ENCODE measurements at regions not wholly inside any gene's neighbourhood (a gene's known extent, or its start where the extent isn't known, plus 50 kb on each side); places are given as distances from the start of the nearest gene placed in this dataset.

GRCh38 chrX:124940531-124940930, 379.1 kb upstream of the TEX13C start:
- H3K27ac ChIP-seq (ENCODE audit: low read depth, low read length), result no peak overlapping the region
- no peak overlapping the region for H3K4me3 ChIP-seq (ENCODE audit: low read depth in 1 of 2, low read length in 2 of 2)
- no peak overlapping the region for H3K9ac ChIP-seq (ENCODE audit: low read depth in 1 of 2, low read length in 2 of 2)
- no peaks in the 10 kb centered on the region for H3K4me1 ChIP-seq (ENCODE audit: control insufficient read depth in 1 of 2, insufficient read depth in 2 of 2, low read length in 2 of 2)
- H3K9me3 ChIP-seq (ENCODE audit: control insufficient read depth in 1 of 2, low read length in 2 of 2), result no peaks in the 10 kb centered on the region
- no peaks in the 10 kb centered on the region for H3K27me3 ChIP-seq (ENCODE audit: control insufficient read depth in 1 of 2, insufficient read depth in 2 of 2, low read length in 2 of 2)
- H3K36me3 ChIP-seq (ENCODE audit: control insufficient read depth in 1 of 2, insufficient read depth in 2 of 2, low read length in 2 of 2), result no peaks in the 10 kb centered on the region

GRCh38 chrX:124954402-124954801, 365.3 kb upstream of the TEX13C start:
- Histone ChIP-seq H3K4me1 (ENCODE audit: control insufficient read depth in 1 of 2, insufficient read depth in 2 of 2, low read length in 2 of 2) (no peaks in the 10 kb centered on the region), H3K4me3 (ENCODE audit: low read depth in 1 of 2, low read length in 2 of 2) (no peak overlapping the region), H3K9me3 (ENCODE audit: control insufficient read depth in 1 of 2, low read length in 2 of 2) (no peaks in the 10 kb centered on the region), H3K9ac (ENCODE audit: low read depth in 1 of 2, low read length in 2 of 2) (no peak overlapping the region), H3K27ac (ENCODE audit: low read depth, low read length) (no peak overlapping the region), H3K36me3 (ENCODE audit: control insufficient read depth in 1 of 2, insufficient read depth in 2 of 2, low read length in 2 of 2) (no peaks in the 10 kb centered on the region), H3K27me3 (ENCODE audit: control insufficient read depth in 1 of 2, insufficient read depth in 2 of 2, low read length in 2 of 2) (no peaks in the 10 kb centered on the region)

GRCh38 chrX:124960454-124960853, 359.2 kb upstream of the TEX13C start:
- Histone ChIP-seq H3K36me3 (ENCODE audit: control insufficient read depth in 1 of 2, insufficient read depth in 2 of 2, low read length in 2 of 2) (no peaks in the 10 kb centered on the region), H3K9me3 (ENCODE audit: control insufficient read depth in 1 of 2, low read length in 2 of 2) (no peaks in the 10 kb centered on the region)

GRCh38 chrX:124963717-124964116, 356.0 kb upstream of the TEX13C start, which contains the start of gene TENM1:
TSS of gene TENM1 (minus strand) at chrX:124963817.
- H3K27me3 ChIP-seq (ENCODE audit: control insufficient read depth in 1 of 2, insufficient read depth in 2 of 2, low read length in 2 of 2), result no peaks in the 10 kb centered on the region
- H3K36me3 ChIP-seq (ENCODE audit: control insufficient read depth in 1 of 2, insufficient read depth in 2 of 2, low read length in 2 of 2), result no peaks in the 10 kb centered on the region
- H3K9ac ChIP-seq (ENCODE audit: low read depth in 1 of 2, low read length in 2 of 2), result no peak within 1 kb of the TSS
- no peak within 1 kb of the TSS for H3K27ac ChIP-seq (ENCODE audit: low read depth, low read length)
- no peaks in the 10 kb centered on the region for H3K9me3 ChIP-seq (ENCODE audit: control insufficient read depth in 1 of 2, low read length in 2 of 2)
- H3K4me1 ChIP-seq (ENCODE audit: control insufficient read depth in 1 of 2, insufficient read depth in 2 of 2, low read length in 2 of 2), result no peaks in the 10 kb centered on the region
- H3K4me3 ChIP-seq (ENCODE audit: low read depth in 1 of 2, low read length in 2 of 2), result no peak within 1 kb of the TSS

More at GRCh38 chrX:124960454-124960853, 359.2 kb upstream of the TEX13C start:
- Histone ChIP-seq H3K27me3 (ENCODE audit: control insufficient read depth in 1 of 2, insufficient read depth in 2 of 2, low read length in 2 of 2) (no peaks in the 10 kb centered on the region), H3K4me3 (ENCODE audit: low read depth in 1 of 2, low read length in 2 of 2) (no peak overlapping the region), H3K27ac (ENCODE audit: low read depth, low read length) (no peak overlapping the region), H3K4me1 (ENCODE audit: control insufficient read depth in 1 of 2, insufficient read depth in 2 of 2, low read length in 2 of 2) (no peaks in the 10 kb centered on the region), H3K9ac (ENCODE audit: low read depth in 1 of 2, low read length in 2 of 2) (no peak overlapping the region)

- Histone ChIP-seq H3K4me3 (ENCODE audit: low read depth in 1 of 2, low read length in 2 of 2) (no peak overlapping the region), H3K27ac (ENCODE audit: low read depth, low read length) (no peak overlapping the region), H3K4me1 (ENCODE audit: control insufficient read depth in 1 of 2, insufficient read depth in 2 of 2, low read length in 2 of 2) (no peaks in the 10 kb centered on the region), H3K36me3 (ENCODE audit: control insufficient read depth in 1 of 2, insufficient read depth in 2 of 2, low read length in 2 of 2) (no peaks in the 10 kb centered on the region), H3K9me3 (ENCODE audit: control insufficient read depth in 1 of 2, low read length in 2 of 2) (no peaks in the 10 kb centered on the region), H3K9ac (ENCODE audit: low read depth in 1 of 2, low read length in 2 of 2) (no peak overlapping the region), H3K27me3 (ENCODE audit: control insufficient read depth in 1 of 2, insufficient read depth in 2 of 2, low read length in 2 of 2) (no peaks in the 10 kb centered on the region)
Observed at GRCh38 chrX:124975456-124975855, 344.2 kb upstream of the TEX13C start.

GRCh38 chrX:124981420-124981819, 338.3 kb upstream of the TEX13C start:
- H3K4me1 ChIP-seq (ENCODE audit: control insufficient read depth in 1 of 2, insufficient read depth in 2 of 2, low read length in 2 of 2), result no peaks in the 10 kb centered on the region
- H3K4me3 ChIP-seq (ENCODE audit: low read depth in 1 of 2, low read length in 2 of 2), result no peak overlapping the region
- H3K9me3 ChIP-seq (ENCODE audit: control insufficient read depth in 1 of 2, low read length in 2 of 2), result no peaks in the 10 kb centered on the region
- no peaks in the 10 kb centered on the region for H3K36me3 ChIP-seq (ENCODE audit: control insufficient read depth in 1 of 2, insufficient read depth in 2 of 2, low read length in 2 of 2)
- H3K27me3 ChIP-seq (ENCODE audit: control insufficient read depth in 1 of 2, insufficient read depth in 2 of 2, low read length in 2 of 2), result no peaks in the 10 kb centered on the region
- H3K9ac ChIP-seq (ENCODE audit: low read depth in 1 of 2, low read length in 2 of 2), result no peak overlapping the region
- no peak overlapping the region for H3K27ac ChIP-seq (ENCODE audit: low read depth, low read length)

GRCh38 chrX:124984140-124984813, 335.4 kb upstream of the TEX13C start:
- H3K4me3 ChIP-seq (ENCODE audit: low read depth in 1 of 2, low read length in 2 of 2), result no peak overlapping the region
- H3K4me1 ChIP-seq (ENCODE audit: control insufficient read depth in 1 of 2, insufficient read depth in 2 of 2, low read length in 2 of 2), result no peaks in the 10 kb centered on the region
- H3K9ac ChIP-seq (ENCODE audit: low read depth in 1 of 2, low read length in 2 of 2), result no peak overlapping the region
- H3K36me3 ChIP-seq (ENCODE audit: control insufficient read depth in 1 of 2, insufficient read depth in 2 of 2, low read length in 2 of 2), result no peaks in the 10 kb centered on the region
- no peaks in the 10 kb centered on the region for H3K9me3 ChIP-seq (ENCODE audit: control insufficient read depth in 1 of 2, low read length in 2 of 2)
- H3K27me3 ChIP-seq (ENCODE audit: control insufficient read depth in 1 of 2, insufficient read depth in 2 of 2, low read length in 2 of 2), result no peaks in the 10 kb centered on the region
- H3K27ac ChIP-seq (ENCODE audit: low read depth, low read length), result no peak overlapping the region

- no peak overlapping the region for H3K27ac ChIP-seq (ENCODE audit: low read depth, low read length)
- no peaks in the 10 kb centered on the region for H3K9me3 ChIP-seq (ENCODE audit: control insufficient read depth in 1 of 2, low read length in 2 of 2)
- H3K4me1 ChIP-seq (ENCODE audit: control insufficient read depth in 1 of 2, insufficient read depth in 2 of 2, low read length in 2 of 2), result no peaks in the 10 kb centered on the region
- H3K4me3 ChIP-seq (ENCODE audit: low read depth in 1 of 2, low read length in 2 of 2), result no peak overlapping the region
- no peak overlapping the region for H3K9ac ChIP-seq (ENCODE audit: low read depth in 1 of 2, low read length in 2 of 2)
- no peaks in the 10 kb centered on the region for H3K36me3 ChIP-seq (ENCODE audit: control insufficient read depth in 1 of 2, insufficient read depth in 2 of 2, low read length in 2 of 2)
- H3K27me3 ChIP-seq (ENCODE audit: control insufficient read depth in 1 of 2, insufficient read depth in 2 of 2, low read length in 2 of 2), result no peaks in the 10 kb centered on the region
Observed at GRCh38 chrX:124986284-124986683, 333.4 kb upstream of the TEX13C start.

GRCh38 chrX:124993735-124994134, 325.9 kb upstream of the TEX13C start:
- no peaks in the 10 kb centered on the region for H3K36me3 ChIP-seq (ENCODE audit: control insufficient read depth in 1 of 2, insufficient read depth in 2 of 2, low read length in 2 of 2)
- H3K9me3 ChIP-seq (ENCODE audit: control insufficient read depth in 1 of 2, low read length in 2 of 2), result no peaks in the 10 kb centered on the region
- H3K4me1 ChIP-seq (ENCODE audit: control insufficient read depth in 1 of 2, insufficient read depth in 2 of 2, low read length in 2 of 2), result no peaks in the 10 kb centered on the region

GRCh38 chrX:124994404-124994803, 325.3 kb upstream of the TEX13C start:
- Histone ChIP-seq H3K4me1 (ENCODE audit: control insufficient read depth in 1 of 2, insufficient read depth in 2 of 2, low read length in 2 of 2) (no peaks in the 10 kb centered on the region), H3K27ac (ENCODE audit: low read depth, low read length) (no peak overlapping the region), H3K27me3 (ENCODE audit: control insufficient read depth in 1 of 2, insufficient read depth in 2 of 2, low read length in 2 of 2) (no peaks in the 10 kb centered on the region), H3K4me3 (ENCODE audit: low read depth in 1 of 2, low read length in 2 of 2) (no peak overlapping the region), H3K9me3 (ENCODE audit: control insufficient read depth in 1 of 2, low read length in 2 of 2) (no peaks in the 10 kb centered on the region), H3K9ac (ENCODE audit: low read depth in 1 of 2, low read length in 2 of 2) (no peak overlapping the region), H3K36me3 (ENCODE audit: control insufficient read depth in 1 of 2, insufficient read depth in 2 of 2, low read length in 2 of 2) (no peaks in the 10 kb centered on the region)

More at GRCh38 chrX:124993735-124994134, 325.9 kb upstream of the TEX13C start:
- no peaks in the 10 kb centered on the region for H3K27me3 ChIP-seq (ENCODE audit: control insufficient read depth in 1 of 2, insufficient read depth in 2 of 2, low read length in 2 of 2)
- no peak overlapping the region for H3K27ac ChIP-seq (ENCODE audit: low read depth, low read length)
- H3K9ac ChIP-seq (ENCODE audit: low read depth in 1 of 2, low read length in 2 of 2), result no peak overlapping the region
- no peak overlapping the region for H3K4me3 ChIP-seq (ENCODE audit: low read depth in 1 of 2, low read length in 2 of 2)

All from duodenal mucosa (tissue), 2 donors.